Naive thymus-derived CD8-positive, alpha-beta T cell (primary cell): ENCODE measurements at regions not wholly inside any gene's neighbourhood (a gene's known extent, or its start where the extent isn't known, plus 50 kb on each side); places are given as distances from the start of the nearest gene placed in this dataset.
"Not testable (repeated sequence)": the region's sequence is repeated elsewhere in the genome, so short reads cannot be mapped to it uniquely, and the experiment has no call there.

Experiments
- ATAC-seq, 2 donors: fragments of 150-1000 bp; cut with Tn5 transposase in 1 of 2; sonication (Bioruptor Pico), chemical (Tn5 transposase) in 1 of 2; 1 replicate in 1 of 2; 2 replicates in 1 of 2; pipeline ENCODE4 v1.10.0; 2021; ENCODE audit warnings: mild to moderate bottlenecking in 2 of 2, moderate library complexity in 2 of 2
- POLR2A ChIA-PET: fragments of 350-600 bp; sonication (Branson Sonifier 250); formaldehyde crosslinking; loops from one replicate; lab custom pipeline; 2021; ENCODE audit warnings: antibody characterized with exemption; lab: Charles Lee
- DNase-seq, 10 donors: peaks; one replicate each; pipeline versions ENCODE4 v3.0.0 to v3.0.0-alpha.2; 2020 to 2022
- H3K27ac Mint-ChIP-seq, 10 donors: one replicate each; pipeline ENCODE4 v1.8.0; 2020 to 2022; ENCODE audit warnings: mild to moderate bottlenecking in 10 of 10, mixed read lengths in 10 of 10, moderate library complexity in 4 of 10, inconsistent platforms in 1 of 10
- H3K27me3 Mint-ChIP-seq, 5 donors: one replicate each; pipeline ENCODE4 v1.8.0; 2021 to 2022; ENCODE audit warnings: mixed read lengths in 5 of 5
- H3K36me3 Mint-ChIP-seq, 3 donors: one replicate each; pipeline ENCODE4 v1.8.0; 2020 to 2022; ENCODE audit warnings: mixed read lengths in 3 of 3, mild to moderate bottlenecking in 2 of 3, inconsistent platforms in 1 of 3
- H3K4me1 Mint-ChIP-seq, 4 donors: one replicate each; pipeline ENCODE4 v1.8.0; 2021 to 2022; ENCODE audit warnings: mixed read lengths in 4 of 4
- H3K4me3 Mint-ChIP-seq, 10 donors: one replicate each; pipeline ENCODE4 v1.8.0; 2020 to 2022; ENCODE audit warnings: mild to moderate bottlenecking in 10 of 10, mixed read lengths in 10 of 10, moderate library complexity in 6 of 10, inconsistent platforms in 1 of 10
- H3K9me3 Mint-ChIP-seq, 9 donors: one replicate each; pipeline ENCODE4 v1.8.0; 2020 to 2022; ENCODE audit warnings: mixed read lengths in 9 of 9, mild to moderate bottlenecking in 3 of 9, inconsistent platforms in 1 of 9, moderate library complexity in 1 of 9

- POLR2A ChIA-PET = no interaction called here
- Mint-ChIP-seq H3K4me1 (peaks cover 0 to 2% (median 0%) of the 10 kb centered on the region in 4 donors), H3K27me3 (peaks cover 9 to 42% (median 18%) of the 10 kb centered on the region in 5 donors), H3K36me3 (no peaks in the 10 kb centered on the region), H3K4me3 (no peak overlapping the region), H3K9me3 (peaks cover 0 to 2% (median 0%) of the 10 kb centered on the region in 9 donors), H3K27ac (no peak overlapping the region)
- no peak for DNase-seq
- ATAC-seq = no peak
Measured at GRCh38 chr5:124622851-124623250, 123.6 kb downstream of the ZNF608 start.

DNA sequence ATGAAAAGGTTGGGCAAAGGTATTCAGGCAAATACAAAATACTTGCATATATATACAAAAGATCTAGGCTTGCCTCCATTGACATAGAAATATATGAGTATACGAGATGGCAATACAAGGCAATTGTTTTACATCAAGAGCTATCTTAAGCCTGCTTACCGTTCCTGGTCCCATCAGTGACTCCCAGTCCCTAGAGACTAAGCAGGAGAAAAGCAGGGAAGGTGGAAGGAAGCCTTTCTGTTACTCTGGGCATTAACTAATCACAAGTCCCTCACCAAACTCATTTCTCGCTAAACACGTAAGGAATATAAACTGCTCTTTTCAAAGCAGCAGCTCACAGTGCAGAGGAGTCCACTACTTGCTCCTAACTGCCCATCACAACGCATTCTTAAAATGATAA, 125.2 kb downstream of the ZNF608 start:
- H3K27ac Mint-ChIP-seq = no peak overlapping the region
- ATAC-seq = no peak
- H3K36me3 Mint-ChIP-seq = no peaks in the 10 kb centered on the region
- H3K27me3 Mint-ChIP-seq = peaks cover 4 to 31% (median 16%) of the 10 kb centered on the region in 5 donors
- peaks cover 0 to 2% (median 0%) of the 10 kb centered on the region in 4 donors for H3K4me1 Mint-ChIP-seq
- no peak for DNase-seq
- no peak overlapping the region for H3K4me3 Mint-ChIP-seq
- POLR2A ChIA-PET = no interaction called here
- peaks cover 0 to 2% (median 0%) of the 10 kb centered on the region in 9 donors for H3K9me3 Mint-ChIP-seq

DNA sequence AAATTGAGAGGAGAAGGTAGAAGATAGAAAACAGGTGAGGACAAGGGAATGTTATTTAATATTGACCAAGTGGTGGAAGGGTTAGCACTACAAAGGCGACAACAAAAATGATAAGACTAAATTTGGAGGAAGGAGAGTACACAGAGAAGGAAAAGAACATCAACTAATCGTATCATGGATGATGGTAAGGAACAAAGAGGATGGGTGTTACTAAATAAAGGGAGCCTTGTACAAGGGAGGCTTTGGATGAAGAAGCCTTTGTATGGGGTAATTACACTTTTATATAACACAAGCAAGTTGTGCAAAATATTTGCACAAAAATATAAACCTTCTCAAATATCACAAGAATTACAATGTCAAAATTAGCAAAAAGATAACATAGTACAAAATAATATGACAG, 125.7 kb downstream of the ZNF608 start:
- no peaks in the 10 kb centered on the region for H3K9me3 Mint-ChIP-seq
- peaks cover 0 to 25% (median 15%) of the 10 kb centered on the region in 5 donors for H3K27me3 Mint-ChIP-seq
- H3K4me1 Mint-ChIP-seq = peaks cover 0 to 2% (median 0%) of the 10 kb centered on the region in 4 donors
- no peak overlapping the region for H3K27ac Mint-ChIP-seq
- no peak overlapping the region for H3K4me3 Mint-ChIP-seq
- ATAC-seq (no peak), DNase-seq (no peak)
- POLR2A ChIA-PET = no interaction called here
- no peaks in the 10 kb centered on the region for H3K36me3 Mint-ChIP-seq

GRCh38 chr5:124619121-124619520, 127.3 kb downstream of the ZNF608 start:
- no peaks in the 10 kb centered on the region for H3K9me3 Mint-ChIP-seq
- H3K27ac Mint-ChIP-seq = no peak overlapping the region
- POLR2A ChIA-PET = no interaction called here
- no peaks in the 10 kb centered on the region for H3K4me1 Mint-ChIP-seq
- DNase-seq (no peak), ATAC-seq (no peak)
- H3K27me3 Mint-ChIP-seq = peaks cover 0 to 10% (median 9%) of the 10 kb centered on the region in 5 donors
- no peaks in the 10 kb centered on the region for H3K36me3 Mint-ChIP-seq
- H3K4me3 Mint-ChIP-seq = no peak overlapping the region

DNA sequence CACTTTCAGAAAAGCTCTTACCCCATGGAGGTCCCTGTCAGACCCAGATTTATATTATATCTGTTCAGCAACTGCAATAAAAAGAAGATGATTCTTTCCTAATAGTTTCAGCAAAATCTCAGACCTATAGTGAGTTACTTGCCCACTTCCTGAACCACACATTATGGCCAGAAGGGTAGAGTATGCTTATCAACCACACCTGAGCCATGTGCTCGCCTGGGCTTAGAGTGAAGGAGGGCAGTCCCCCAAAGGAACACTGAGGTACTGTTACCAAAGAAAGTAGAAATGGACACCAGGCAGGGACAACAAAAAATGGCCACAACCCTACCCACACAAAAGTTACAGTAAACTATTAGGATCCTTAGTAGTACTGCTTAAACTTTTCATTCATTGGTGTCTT, 128.7 kb downstream of the ZNF608 start:
- no peaks in the 10 kb centered on the region for H3K9me3 Mint-ChIP-seq
- POLR2A ChIA-PET = no interaction called here
- H3K36me3 Mint-ChIP-seq = no peaks in the 10 kb centered on the region
- H3K4me1 Mint-ChIP-seq = no peaks in the 10 kb centered on the region
- H3K4me3 Mint-ChIP-seq = no peak overlapping the region
- no peak overlapping the region for H3K27ac Mint-ChIP-seq
- H3K27me3 Mint-ChIP-seq = peaks cover 0 to 10% (median 7%) of the 10 kb centered on the region in 5 donors
- no peak for DNase-seq
- ATAC-seq = no peak

GRCh38 chr5:124614836-124615385, 131.5 kb downstream of the ZNF608 start:
- POLR2A ChIA-PET = no interaction called here
- Mint-ChIP-seq H3K27me3 (peaks cover 0 to 10% (median 6%) of the 10 kb centered on the region in 5 donors), H3K9me3 (peaks cover 0 to 1% (median 0%) of the 10 kb centered on the region in 9 donors), H3K27ac (no peak overlapping the region), H3K36me3 (no peaks in the 10 kb centered on the region), H3K4me1 (no peaks in the 10 kb centered on the region), H3K4me3 (no peak overlapping the region)
- ATAC-seq (no peak), DNase-seq (no peak)

DNA sequence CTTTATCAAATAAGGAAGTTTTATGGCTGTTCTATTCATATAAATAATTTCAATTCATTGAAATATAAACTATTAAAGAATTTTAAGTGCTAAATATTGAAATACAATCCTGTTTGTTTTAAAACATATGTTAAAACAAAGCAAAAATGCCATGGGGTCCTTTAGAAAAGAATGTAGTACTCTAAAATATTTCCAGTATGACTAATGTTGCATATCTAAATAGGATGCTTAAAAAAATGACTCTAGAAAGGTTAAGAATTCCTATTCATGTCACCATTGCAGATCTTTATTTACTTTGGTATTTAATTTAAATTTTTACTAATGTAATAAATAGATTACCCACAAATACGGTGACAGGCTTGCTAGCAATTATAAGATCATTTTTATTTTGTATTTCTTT, 132.3 kb downstream of the ZNF608 start:
- Mint-ChIP-seq H3K9me3 (peaks cover 0 to 1% (median 0%) of the 10 kb centered on the region in 9 donors), H3K36me3 (no peaks in the 10 kb centered on the region), H3K4me3 (no peak overlapping the region), H3K27me3 (peaks cover 0 to 9% (median 6%) of the 10 kb centered on the region in 5 donors), H3K4me1 (no peaks in the 10 kb centered on the region), H3K27ac (no peak overlapping the region)
- ATAC-seq (no peak), DNase-seq (no peak)
- POLR2A ChIA-PET = no interaction called here

- Mint-ChIP-seq H3K27me3 (peaks cover 3 to 10% (median 5%) of the 10 kb centered on the region in 5 donors), H3K4me3 (no peak overlapping the region), H3K27ac (no peak overlapping the region), H3K36me3 (peaks cover 0 to 3% (median 0%) of the 10 kb centered on the region in 3 donors), H3K4me1 (no peaks in the 10 kb centered on the region), H3K9me3 (peaks cover 0 to 5% (median 0%) of the 10 kb centered on the region in 9 donors)
- DNase-seq (no peak), ATAC-seq (no peak)
- POLR2A ChIA-PET = no interaction called here
Measured at GRCh38 chr5:124613273-124613953, 133.0 kb downstream of the ZNF608 start.

DNA sequence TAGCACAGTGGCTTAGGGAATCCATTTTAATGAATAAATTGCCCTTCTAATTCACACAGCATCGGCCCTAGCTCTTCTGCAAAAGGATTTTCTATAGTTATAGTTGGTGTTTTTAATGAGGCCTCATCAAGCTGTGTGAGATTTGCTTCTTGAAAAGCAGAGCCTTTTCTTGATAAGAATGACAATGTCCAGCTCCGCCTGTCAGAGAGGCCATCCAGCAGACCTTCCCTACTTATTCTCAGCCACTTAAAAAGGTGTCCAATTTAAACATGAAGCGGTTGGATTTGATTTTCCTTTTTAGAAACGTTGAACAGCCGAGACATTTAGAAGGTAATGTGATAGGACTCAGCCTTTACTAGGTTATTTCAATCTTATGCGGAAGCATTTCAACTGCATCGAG, 134.4 kb downstream of the ZNF608 start:
- no peak for ATAC-seq
- Mint-ChIP-seq H3K4me1 (no peaks in the 10 kb centered on the region), H3K9me3 (peaks cover 0 to 10% (median 0%) of the 10 kb centered on the region in 9 donors), H3K4me3 (no peak overlapping the region), H3K27me3 (peaks cover 2 to 18% (median 17%) of the 10 kb centered on the region in 5 donors), H3K27ac (no peak overlapping the region), H3K36me3 (peaks cover 0 to 8% (median 0%) of the 10 kb centered on the region in 3 donors)
- POLR2A ChIA-PET = no interaction called here
- no peak for DNase-seq

GRCh38 chr5:124611262-124611661, 135.2 kb downstream of the ZNF608 start:
- H3K4me3 Mint-ChIP-seq, H3K4me1 Mint-ChIP-seq, DNase-seq, H3K36me3 Mint-ChIP-seq, POLR2A ChIA-PET, ATAC-seq, H3K27ac Mint-ChIP-seq: not testable (repeated sequence)
- Mint-ChIP-seq H3K9me3 (peaks cover 0 to 10% (median 0%) of the 10 kb centered on the region in 9 donors), H3K27me3 (peaks cover 2 to 18% (median 17%) of the 10 kb centered on the region in 5 donors)

DNA sequence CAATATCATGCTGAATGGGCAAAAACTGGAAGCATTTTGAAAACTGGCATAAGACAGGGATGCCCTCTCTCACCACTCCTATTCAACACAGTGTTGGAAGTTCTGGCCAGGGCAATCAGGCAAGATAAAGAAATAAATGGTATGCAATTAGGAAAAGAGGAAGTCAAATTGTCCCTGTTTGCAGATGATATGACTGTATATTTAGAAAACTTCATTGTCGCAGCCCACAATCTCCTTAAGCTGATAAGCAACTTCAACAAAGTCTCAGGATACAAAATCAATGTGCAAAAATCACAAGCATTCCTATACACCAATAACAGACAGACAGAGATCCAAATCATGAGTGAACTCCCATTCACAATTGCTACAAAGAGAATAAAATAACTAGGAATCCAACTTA, 136.8 kb downstream of the ZNF608 start:
- H3K4me1 Mint-ChIP-seq, ATAC-seq, H3K4me3 Mint-ChIP-seq, POLR2A ChIA-PET, H3K27ac Mint-ChIP-seq, DNase-seq, H3K36me3 Mint-ChIP-seq: not testable (repeated sequence)
- Mint-ChIP-seq H3K9me3 (peaks cover 0 to 10% (median 0%) of the 10 kb centered on the region in 9 donors), H3K27me3 (peaks cover 0 to 18% (median 12%) of the 10 kb centered on the region in 5 donors)

- Mint-ChIP-seq H3K4me1 (peaks cover 0 to 6% (median 0%) of the 10 kb centered on the region in 4 donors), H3K27me3 (peaks cover 0 to 28% (median 15%) of the 10 kb centered on the region in 5 donors), H3K36me3 (peaks cover 0 to 8% (median 0%) of the 10 kb centered on the region in 3 donors), H3K27ac (no peak overlapping the region), H3K9me3 (peaks cover 0 to 10% (median 0%) of the 10 kb centered on the region in 9 donors), H3K4me3 (no peak overlapping the region)
- ATAC-seq (no peak), DNase-seq (no peak)
- POLR2A ChIA-PET = no interaction called here
Measured at GRCh38 chr5:124606543-124606942, 139.9 kb downstream of the ZNF608 start.

DNA sequence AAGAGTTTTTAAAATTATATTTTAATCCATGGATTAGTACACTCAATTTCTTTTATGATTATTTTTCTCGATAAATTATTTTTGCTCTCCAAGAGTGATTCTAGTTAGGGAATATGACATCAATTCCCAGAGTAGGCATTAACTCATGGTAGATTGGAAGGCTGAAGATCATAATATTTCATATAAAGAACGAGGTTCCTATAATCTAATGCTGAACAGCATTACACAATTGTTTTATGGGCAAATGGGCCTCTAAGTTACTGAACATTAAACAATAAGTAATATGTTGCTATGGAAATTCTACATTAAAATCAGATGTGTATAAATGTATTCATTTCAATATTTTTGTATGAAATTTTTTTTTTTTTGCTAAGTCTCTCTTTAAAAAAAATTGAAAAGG, 140.3 kb downstream of the ZNF608 start:
- Mint-ChIP-seq H3K36me3 (peaks cover 0 to 8% (median 0%) of the 10 kb centered on the region in 3 donors), H3K4me1 (peaks cover 0 to 6% (median 0%) of the 10 kb centered on the region in 4 donors), H3K4me3 (no peak overlapping the region), H3K27me3 (peaks cover 0 to 28% (median 15%) of the 10 kb centered on the region in 5 donors), H3K9me3 (peaks cover 0 to 10% (median 0%) of the 10 kb centered on the region in 9 donors), H3K27ac (no peak overlapping the region)
- POLR2A ChIA-PET = no interaction called here
- DNase-seq = no peak
- ATAC-seq = no peak
